Common myeloid progenitor, CD34-positive (primary cell): ENCODE measurements at regions not wholly inside any gene's neighbourhood (a gene's known extent, or its start where the extent isn't known, plus 50 kb on each side); places are given as distances from the start of the nearest gene placed in this dataset.

ENCODE experiments used
- CTCF ChIA-PET: fragments of 350-600 bp; sonication (Branson Sonifier 250); formaldehyde crosslinking; loops from one replicate; lab custom pipeline; 2021; ENCODE audit warnings: antibody characterized with exemption; lab: Charles Lee
- POLR2A ChIA-PET: fragments of 350-600 bp; sonication (Branson Sonifier 250); formaldehyde crosslinking; loops from one replicate; lab custom pipeline; 2021; ENCODE audit warnings: antibody characterized with exemption; lab: Charles Lee
- DNase-seq, 3 donors: peaks; one replicate each; pipeline versions ENCODE4 v3.0.0 to v3.0.0-alpha.2; 2013
- H3K27ac ChIP-seq, 2 experiments: 1 replicate in 1 of 2; 2 replicates in 1 of 2; pipeline ENCODE4 v1.7.0; 2013; ENCODE audit warnings: inconsistent platforms in 2 of 2, low read length in 2 of 2, mild to moderate bottlenecking in 2 of 2, low read depth in 1 of 2, moderate library complexity in 1 of 2; ENCODE audit not compliant: severe bottlenecking in 2 of 2, insufficient read depth in 1 of 2, poor library complexity in 1 of 2
- H3K27me3 ChIP-seq, 5 experiments: replicated peaks in 2 of 5; 1 replicate in 3 of 5; 2 replicates in 2 of 5; pipeline versions ENCODE4 v1.6.1 to v1.7.0; 2013; ENCODE audit warnings: low read length in 4 of 5, mild to moderate bottlenecking in 2 of 5, moderate library complexity in 2 of 5, inconsistent platforms in 1 of 5; ENCODE audit not compliant: insufficient read depth in 5 of 5, control insufficient read depth in 4 of 5
- H3K36me3 ChIP-seq, 4 experiments: 1 replicate in 2 of 4; 2 replicates in 2 of 4; pipeline versions ENCODE4 v1.6.1 to v1.7.0; 2013; ENCODE audit warnings: low read length in 3 of 4, control low read depth in 1 of 4, mild to moderate bottlenecking in 1 of 4; ENCODE audit not compliant: control insufficient read depth in 4 of 4, insufficient read depth in 4 of 4
- H3K4me1 ChIP-seq, 4 experiments: 1 replicate in 3 of 4; 2 replicates in 1 of 4; pipeline versions ENCODE4 v1.6.1 to v1.7.1; 2013; ENCODE audit warnings: low read length in 3 of 4, mild to moderate bottlenecking in 3 of 4, control low read depth in 1 of 4, inconsistent platforms in 1 of 4, moderate library complexity in 1 of 4; ENCODE audit not compliant: control insufficient read depth in 4 of 4, insufficient read depth in 4 of 4; ENCODE audit errors: control extremely low read depth in 1 of 4
- H3K4me3 ChIP-seq, 7 experiments: 1 replicate in 4 of 7; 2 replicates in 3 of 7; pipeline versions ENCODE4 v1.5.1 to v1.7.0; 2013; ENCODE audit warnings: mild to moderate bottlenecking in 7 of 7, low read length in 6 of 7, moderate library complexity in 6 of 7, inconsistent platforms in 2 of 7, low read depth in 2 of 7, control low read depth in 1 of 7; ENCODE audit not compliant: insufficient read depth in 4 of 7, control insufficient read depth in 1 of 7; ENCODE audit errors: extremely low read depth in 1 of 7
- H3K9me3 ChIP-seq, 5 experiments: 1 replicate in 4 of 5; 2 replicates in 1 of 5; pipeline versions ENCODE4 v1.6.1 to v1.7.1; 2013; ENCODE audit warnings: low read length in 4 of 5, mild to moderate bottlenecking in 2 of 5, inconsistent platforms in 1 of 5, low read depth in 1 of 5, moderate library complexity in 1 of 5; ENCODE audit not compliant: control insufficient read depth in 4 of 5, insufficient read depth in 2 of 5; ENCODE audit errors: control extremely low read depth in 1 of 5
- WGBS: methylation state at CpG from one replicate; pipeline ENCODE4 v1.1.5; 2013; ENCODE audit not compliant: insufficient coverage; 5-methylcytosine and 5-hydroxymethylcytosine counted together

DNA sequence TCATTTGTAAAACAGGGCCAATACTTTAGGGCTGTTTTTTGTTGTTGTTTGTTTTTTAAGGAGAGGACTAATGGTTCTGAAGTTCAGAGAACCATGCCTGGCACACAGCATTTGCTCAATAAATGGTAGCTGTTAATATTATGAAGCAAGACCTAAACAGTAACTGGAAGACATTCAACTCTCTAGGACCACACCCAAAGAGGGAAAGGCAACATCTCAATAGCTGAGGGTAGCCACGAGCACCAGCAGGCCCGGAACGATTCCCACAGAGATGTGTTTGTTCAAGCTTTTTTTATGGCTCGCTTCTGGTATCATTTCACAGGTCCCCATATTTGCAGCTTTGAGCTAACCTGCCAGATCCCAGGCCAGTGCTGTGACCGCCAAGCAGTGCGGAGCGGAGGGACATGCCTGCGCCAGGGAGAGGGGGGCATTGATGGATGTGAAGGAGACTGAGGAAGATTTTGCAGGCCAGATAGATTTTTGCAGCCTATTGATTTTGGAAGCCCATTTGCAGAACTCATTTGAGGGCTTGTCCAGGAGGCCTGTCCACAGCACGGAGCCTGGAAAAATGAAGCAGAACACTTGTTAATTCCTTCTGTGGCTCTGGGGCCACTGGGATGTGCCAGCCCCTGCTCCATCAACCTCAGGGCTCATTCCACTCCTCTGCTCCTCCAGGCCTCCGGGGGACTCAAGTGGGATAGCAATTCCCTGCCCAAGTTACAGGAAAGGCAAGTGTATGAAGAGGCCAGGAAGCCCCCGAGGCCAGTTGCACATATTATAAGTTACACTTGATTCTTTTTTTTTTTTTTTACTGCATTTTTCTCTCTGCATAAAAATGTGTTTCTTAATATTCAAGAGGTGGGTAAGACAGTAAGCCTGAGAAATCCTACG is 57.3 kb upstream of the FGFR2 start:
- H3K36me3 ChIP-seq = no peaks in the 10 kb centered on the region
- H3K9me3 ChIP-seq = no peaks in the 10 kb centered on the region
- H3K27me3 ChIP-seq = peaks cover 0 to 3% (median 0%) of the 10 kb centered on the region in 5 experiments
- H3K27ac ChIP-seq = no peak overlapping the region
- POLR2A ChIA-PET = no interaction called here
- 83% methylated on average over 6 of the region's 12 CpGs for WGBS
- no peaks in the 10 kb centered on the region for H3K4me1 ChIP-seq
- DNase-seq = no peak
- H3K4me3 ChIP-seq = no peak overlapping the region
- CTCF ChIA-PET = no interaction called here

DNA sequence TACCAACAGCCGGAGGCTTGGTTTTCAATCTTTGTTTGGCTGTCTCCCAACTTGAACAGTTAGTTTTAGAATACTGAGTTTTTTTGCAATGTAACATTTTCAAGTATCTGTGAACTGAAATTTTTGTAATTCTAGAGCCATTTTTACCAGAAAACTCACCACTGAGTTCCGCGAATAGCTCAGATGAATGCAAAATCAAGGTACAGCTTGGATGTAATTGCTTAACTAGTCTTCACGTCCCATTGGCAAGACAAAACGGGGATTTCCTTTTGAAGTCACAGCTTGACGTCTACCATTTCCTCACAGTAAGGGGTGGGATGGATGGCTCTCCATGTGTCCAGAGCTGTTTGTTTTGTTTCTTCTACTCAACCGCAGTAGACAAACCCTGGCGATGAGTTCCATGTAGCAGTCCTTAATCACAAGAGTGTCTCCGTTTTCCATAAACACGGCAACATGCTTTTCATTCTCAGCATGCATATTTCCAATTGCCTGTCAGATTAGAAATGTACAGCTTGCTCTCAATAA is 55.8 kb upstream of the FGFR2 start:
- 89% methylated on average over 10 of the region's 10 CpGs for WGBS
- H3K4me3 ChIP-seq = no peak overlapping the region
- CTCF ChIA-PET = no interaction called here

DNA sequence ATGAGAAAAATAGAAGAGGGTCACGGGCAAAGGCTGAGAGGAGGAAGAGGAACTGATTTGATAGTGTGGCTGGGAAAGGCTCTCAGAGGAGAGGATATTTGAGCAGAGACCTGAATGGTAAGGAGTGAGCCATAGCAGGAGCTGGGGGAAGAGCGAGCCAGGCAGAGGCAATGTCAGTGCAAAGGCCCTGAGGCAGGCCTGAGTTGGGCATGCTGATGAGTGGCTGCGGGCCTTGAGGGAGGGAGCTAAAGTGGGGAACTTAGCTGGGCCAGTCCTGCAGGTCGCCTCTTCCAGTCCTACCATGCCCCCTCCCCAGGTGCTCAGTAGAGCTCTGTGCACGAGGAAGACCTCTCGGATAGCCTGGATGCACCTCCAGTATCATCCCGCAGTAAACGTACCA is 55.4 kb upstream of the FGFR2 start:
- WGBS = 95% methylated on average over 8 of the region's 8 CpGs
- CTCF ChIA-PET = no interaction called here
- DNase-seq = no peak
- H3K27ac ChIP-seq = no peak overlapping the region
- H3K27me3 ChIP-seq = peaks cover 0 to 6% (median 0%) of the 10 kb centered on the region in 5 experiments
- H3K4me3 ChIP-seq = no peak overlapping the region
- H3K9me3 ChIP-seq = no peaks in the 10 kb centered on the region
- POLR2A ChIA-PET = no interaction called here
- no peaks in the 10 kb centered on the region for H3K36me3 ChIP-seq
- H3K4me1 ChIP-seq = no peaks in the 10 kb centered on the region

More for the DNA sequence above, 55.8 kb upstream of the FGFR2 start:
- POLR2A ChIA-PET = no interaction called here
- peaks cover 0 to 5% (median 0%) of the 10 kb centered on the region in 5 experiments for H3K27me3 ChIP-seq
- no peaks in the 10 kb centered on the region for H3K36me3 ChIP-seq
- no peak overlapping the region for H3K27ac ChIP-seq
- H3K9me3 ChIP-seq = no peaks in the 10 kb centered on the region
- H3K4me1 ChIP-seq = no peaks in the 10 kb centered on the region
- DNase-seq = no peak

DNA sequence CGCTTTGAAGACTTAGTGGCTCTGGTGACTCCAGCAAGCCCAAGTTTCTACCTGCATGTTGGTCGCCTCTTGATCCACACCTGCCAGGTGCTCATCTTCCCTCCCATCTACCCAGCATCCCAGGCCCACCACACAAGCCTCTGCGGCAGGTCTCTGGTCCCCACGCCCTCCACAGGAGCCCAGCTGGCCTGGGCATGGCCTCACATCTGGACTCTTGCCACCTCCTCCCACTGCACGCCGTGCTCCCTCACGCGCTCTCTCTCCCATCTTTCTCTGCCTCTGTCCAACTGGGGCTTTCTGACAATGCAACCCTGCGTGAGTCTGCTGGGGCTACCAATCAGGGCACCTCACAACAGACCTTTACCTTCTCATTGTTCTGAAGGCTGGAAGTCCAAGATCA is 50.2 kb upstream of the FGFR2 start:
- H3K36me3 ChIP-seq = no peaks in the 10 kb centered on the region
- WGBS = 93% methylated on average over 5 of the region's 9 CpGs
- no peak for DNase-seq
- peaks cover 0 to 18% (median 4%) of the 10 kb centered on the region in 5 experiments for H3K27me3 ChIP-seq
- H3K9me3 ChIP-seq = no peaks in the 10 kb centered on the region
- H3K4me1 ChIP-seq = no peaks in the 10 kb centered on the region
- ChIA-PET CTCF (no interaction called here), POLR2A (no interaction called here)
- H3K4me3 ChIP-seq = no peak overlapping the region
- H3K27ac ChIP-seq = no peak overlapping the region

DNA sequence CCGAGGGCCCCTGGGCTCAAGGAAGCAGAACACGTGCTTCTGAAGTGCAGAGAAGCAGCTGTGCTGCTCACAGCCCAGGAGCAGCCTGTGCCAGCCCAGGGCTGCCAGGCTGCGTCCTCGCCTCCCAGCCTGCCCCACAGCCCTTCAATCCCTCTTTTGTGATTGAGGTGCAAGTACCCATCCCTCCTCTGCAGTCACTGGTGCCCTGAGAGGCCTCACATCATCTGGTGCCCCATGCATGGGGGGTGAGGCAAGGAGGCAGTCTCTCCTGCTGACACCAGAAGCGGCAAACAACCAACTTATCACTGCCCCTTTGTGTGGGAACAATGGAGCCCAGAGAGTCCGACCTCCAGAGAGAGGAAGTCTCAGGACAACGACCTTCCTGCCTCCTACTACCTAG is 49.8 kb upstream of the FGFR2 start:
- Histone ChIP-seq H3K4me1 (no peaks in the 10 kb centered on the region), H3K36me3 (no peaks in the 10 kb centered on the region), H3K4me3 (no peak overlapping the region), H3K27me3 (peaks cover 0 to 18% (median 4%) of the 10 kb centered on the region in 5 experiments), H3K27ac (no peak overlapping the region), H3K9me3 (no peaks in the 10 kb centered on the region)
- CTCF ChIA-PET = no interaction called here
- DNase-seq = no peak
- POLR2A ChIA-PET = no interaction called here
- WGBS = 46% methylated on average over 7 of the region's 7 CpGs
